WTC11 (cell line): ENCODE measurements at regions not wholly inside any gene's neighbourhood (a gene's known extent, or its start where the extent isn't known, plus 50 kb on each side); places are given as distances from the start of the nearest gene placed in this dataset.

Experiments
- ATAC-seq: fragments of 200-7000 bp; cut with Tn5 transposase; 2 replicates; pipeline ENCODE4 v1.10.0; 2021; ENCODE audit warnings: mild to moderate bottlenecking, moderate library complexity
- CTCF ChIA-PET: fragments of 300-600 bp; sonication (Branson Sonifier 250); formaldehyde crosslinking; loops from one replicate; lab custom pipeline; 2021; ENCODE audit warnings: antibody characterized with exemption; lab: Charles Lee
- POLR2A ChIA-PET: fragments of 350-600 bp; sonication (Branson Sonifier 250); formaldehyde crosslinking; loops from one replicate; lab custom pipeline; 2021; ENCODE audit warnings: antibody characterized with exemption; lab: Charles Lee
- DNase-seq: peaks from one replicate; pipeline ENCODE4 v3.0.0; 2021; ENCODE audit warnings: low spot score
- H3K27ac Mint-ChIP-seq: 2 replicates; pipeline ENCODE4 v1.8.0; 2021; ENCODE audit warnings: mixed read lengths
- H3K27me3 Mint-ChIP-seq: 2 replicates; pipeline ENCODE4 v1.8.0; 2021; ENCODE audit warnings: low read depth, mild to moderate bottlenecking, moderate library complexity, mixed read lengths
- H3K36me3 Mint-ChIP-seq: 2 replicates; pipeline ENCODE4 v1.8.0; 2021; ENCODE audit warnings: mixed read lengths
- H3K4me1 Mint-ChIP-seq: 2 replicates; pipeline ENCODE4 v1.8.0; 2022; ENCODE audit warnings: mixed read lengths
- H3K4me3 Mint-ChIP-seq: 2 replicates; pipeline ENCODE4 v1.8.0; 2021; ENCODE audit warnings: mild to moderate bottlenecking, moderate library complexity, mixed read lengths
- H3K9me3 Mint-ChIP-seq: 2 replicates; pipeline ENCODE4 v1.8.0; 2021; ENCODE audit warnings: mixed read lengths
- ATF2 ChIP-seq: sonication (generic); formaldehyde crosslinking; IDR thresholded peaks from 2 replicates; pipeline ENCODE4 v1.8.1; 2022; ENCODE audit warnings: low read depth, missing genetic modification reagents, borderline replicate concordance
- CREB1 ChIP-seq: sonication (generic); formaldehyde crosslinking; IDR thresholded peaks from 2 replicates; pipeline ENCODE4 v1.8.0; 2023; ENCODE audit warnings: mild to moderate bottlenecking, missing genetic modification reagents
- E2F1 ChIP-seq: sonication (generic); formaldehyde crosslinking; IDR thresholded peaks from 2 replicates; pipeline ENCODE4 v1.8.0; 2022; ENCODE audit warnings: mild to moderate bottlenecking, missing genetic modification reagents
- ERG ChIP-seq: fragments of 250-450 bp; sonication (Bioruptor Pico); IDR thresholded peaks from 2 replicates; pipeline ENCODE4 v1.8.0; 2021; ENCODE audit warnings: mild to moderate bottlenecking
- ESRRA ChIP-seq: sonication (generic); formaldehyde crosslinking; IDR thresholded peaks from 2 replicates; pipeline ENCODE4 v1.8.1; 2022; ENCODE audit warnings: mild to moderate bottlenecking, missing genetic modification reagents, borderline replicate concordance
- ETV6 ChIP-seq: sonication (generic); formaldehyde crosslinking; IDR thresholded peaks from 2 replicates; pipeline ENCODE4 v1.8.1; 2022; ENCODE audit warnings: mild to moderate bottlenecking, missing genetic modification reagents
- FOXP4 ChIP-seq: sonication (generic); formaldehyde crosslinking; IDR thresholded peaks from 2 replicates; pipeline ENCODE4 v1.8.0; 2022; ENCODE audit warnings: mild to moderate bottlenecking, missing genetic modification reagents
- RELA ChIP-seq: sonication (generic); formaldehyde crosslinking; IDR thresholded peaks from 2 replicates; pipeline ENCODE4 v1.8.1; 2022; ENCODE audit warnings: missing genetic modification reagents, mild to moderate bottlenecking, borderline replicate concordance
- SOX15 ChIP-seq: fragments of 250-450 bp; sonication (Bioruptor Pico); IDR thresholded peaks from 2 replicates; pipeline ENCODE4 v1.9.0; 2021; ENCODE audit warnings: mild to moderate bottlenecking
- SP1 ChIP-seq: sonication (generic); formaldehyde crosslinking; conservative IDR thresholded peaks from 2 replicates; pipeline ENCODE4 v1.8.1; 2022; ENCODE audit warnings: missing genetic modification reagents
- TCF7 ChIP-seq: sonication (generic); formaldehyde crosslinking; IDR thresholded peaks from 2 replicates; pipeline ENCODE4 v1.8.0; 2022; ENCODE audit warnings: mild to moderate bottlenecking, low read depth, missing genetic modification reagents, moderate library complexity
- ZSCAN18 ChIP-seq: fragments of 250-450 bp; sonication (Bioruptor Pico); IDR thresholded peaks from 2 replicates; pipeline ENCODE4 v2.1.2; 2022; ENCODE audit warnings: mild to moderate bottlenecking, moderate library complexity

- no peak for DNase-seq
- H3K27ac Mint-ChIP-seq = no peak overlapping the region
- no peaks in the 10 kb centered on the region for H3K9me3 Mint-ChIP-seq
- POLR2A ChIA-PET = no interaction called here
- peaks cover 34% of the 10 kb centered on the region for H3K4me1 Mint-ChIP-seq
- CTCF ChIA-PET = interaction anchor here (1.7 kb wide), 1 partner anchor 769 kb away, joined by 3 read pairs; no protein-coding TSS in a partner anchor
- TF ChIP-seq ZSCAN18 (no peak), CREB1 (no peak), ATF2 (no peak), RELA (CRISPR knock-in tag) (no peak), SOX15 (no peak)
- no peaks in the 10 kb centered on the region for H3K36me3 Mint-ChIP-seq
- no peak overlapping the region for H3K4me3 Mint-ChIP-seq
- peaks cover 22% of the 10 kb centered on the region for H3K27me3 Mint-ChIP-seq
- ATAC-seq = no peak
These were observed 65.1 kb upstream of the TBX3 start for GRCh38 chr12:114749065-114749464.

- Mint-ChIP-seq H3K27me3 (peaks cover 22% of the 10 kb centered on the region), H3K36me3 (no peaks in the 10 kb centered on the region), H3K4me1 (peaks cover 31% of the 10 kb centered on the region), H3K9me3 (no peaks in the 10 kb centered on the region), H3K4me3 (no peak overlapping the region), H3K27ac (no peak overlapping the region)
- ATAC-seq (no peak), DNase-seq (no peak)
- TF ChIP-seq SP1 = no peak
- TF ChIP-seq TCF7 (CRISPR knock-in tag) = no peak
- no peak for TF ChIP-seq E2F1 (CRISPR knock-in tag)
- no peak for TF ChIP-seq ERG (CRISPR knock-in tag)
- TF ChIP-seq ETV6 (CRISPR knock-in tag) = no peak
- TF ChIP-seq ESRRA = no peak
- TF ChIP-seq ATF2 = no peak
- TF ChIP-seq ZSCAN18 = no peak
- TF ChIP-seq FOXP4 (CRISPR knock-in tag) = no peak
- TF ChIP-seq CREB1 = no peak
- POLR2A ChIA-PET = interaction anchor here (0.6 to 0.7 kb wide), 2 partner anchors 64 to 374 kb away, joined by 3 read pairs; partner anchors contain the start of gene TBX3
- CTCF ChIA-PET = interaction anchor here (1.3 to 1.7 kb wide), 3 partner anchors 9 to 767 kb away, joined by 3 to 6 read pairs (median 6); no protein-coding TSS in a partner anchor
These were observed 63.3 kb upstream of the TBX3 start for GRCh38 chr12:114747012-114747858.
